ENCODE measurements at regions not wholly inside any gene's neighbourhood (a gene's known extent, or its start where the extent isn't known, plus 50 kb on each side); places are given as distances from the start of the nearest gene placed in this dataset.

DNA sequence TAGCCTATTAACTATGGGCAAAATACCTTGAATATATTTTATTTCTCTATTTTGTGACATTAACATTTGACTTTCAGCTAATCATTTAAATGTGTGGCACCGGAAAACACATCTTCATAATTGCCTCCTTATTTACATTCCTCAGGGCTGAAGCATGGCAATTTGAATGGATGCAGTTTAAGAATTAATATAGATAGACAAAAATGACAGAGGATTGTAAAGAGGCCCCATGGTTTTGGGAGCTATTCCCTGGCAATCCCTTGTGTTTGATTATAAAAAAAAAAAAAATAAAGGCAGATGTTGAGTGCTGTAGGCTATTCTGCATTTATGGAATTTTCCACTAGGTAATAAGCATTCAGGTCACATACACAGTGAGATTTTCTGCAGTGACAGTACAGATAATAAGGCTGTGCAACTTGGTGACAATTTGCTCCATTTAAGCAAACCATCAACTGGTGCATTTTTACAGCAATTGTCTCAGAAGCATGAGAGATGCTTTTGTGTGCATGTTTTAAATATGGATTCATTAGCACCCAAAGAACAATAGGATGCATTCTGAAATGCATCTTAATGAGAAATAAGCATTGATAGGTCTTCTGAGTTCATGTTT is 123.2 kb upstream of the SLC38A4 start:
- Histone ChIP-seq H3K9me3 (no peaks in the 10 kb centered on the region), H3K27me3 (ENCODE audit: insufficient read depth in 3 of 3, low read length in 2 of 3) (no peaks in the 10 kb centered on the region), H3K36me3 (ENCODE audit: insufficient read depth in 1 of 2, low read depth in 1 of 2) (no peaks in the 10 kb centered on the region), H3K4me3 (no peak overlapping the region), H3K4me1 (peaks cover 10% of the 10 kb centered on the region), H3K27ac (no peak overlapping the region)
- DNase-seq = no peak
- intact Hi-C loops (cut with DNase I) = loop anchor here in 1 of 2 donors (5.0 kb wide), 1 partner anchor 33 kb away; no protein-coding TSS in a partner anchor
- ATAC-seq = no peak
- 87 to 94% (median 91%) methylated on average over 1 of the region's 1 CpG for WGBS, 3 donors
- TF ChIP-seq, protein P1, sequence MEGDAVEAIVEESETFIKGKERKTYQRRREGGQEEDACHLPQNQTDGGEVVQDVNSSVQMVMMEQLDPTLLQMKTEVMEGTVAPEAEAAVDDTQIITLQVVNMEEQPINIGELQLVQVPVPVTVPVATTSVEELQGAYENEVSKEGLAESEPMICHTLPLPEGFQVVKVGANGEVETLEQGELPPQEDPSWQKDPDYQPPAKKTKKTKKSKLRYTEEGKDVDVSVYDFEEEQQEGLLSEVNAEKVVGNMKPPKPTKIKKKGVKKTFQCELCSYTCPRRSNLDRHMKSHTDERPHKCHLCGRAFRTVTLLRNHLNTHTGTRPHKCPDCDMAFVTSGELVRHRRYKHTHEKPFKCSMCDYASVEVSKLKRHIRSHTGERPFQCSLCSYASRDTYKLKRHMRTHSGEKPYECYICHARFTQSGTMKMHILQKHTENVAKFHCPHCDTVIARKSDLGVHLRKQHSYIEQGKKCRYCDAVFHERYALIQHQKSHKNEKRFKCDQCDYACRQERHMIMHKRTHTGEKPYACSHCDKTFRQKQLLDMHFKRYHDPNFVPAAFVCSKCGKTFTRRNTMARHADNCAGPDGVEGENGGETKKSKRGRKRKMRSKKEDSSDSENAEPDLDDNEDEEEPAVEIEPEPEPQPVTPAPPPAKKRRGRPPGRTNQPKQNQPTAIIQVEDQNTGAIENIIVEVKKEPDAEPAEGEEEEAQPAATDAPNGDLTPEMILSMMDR (IDR thresholded peaks at IDR 0.05) = no peak

DNA sequence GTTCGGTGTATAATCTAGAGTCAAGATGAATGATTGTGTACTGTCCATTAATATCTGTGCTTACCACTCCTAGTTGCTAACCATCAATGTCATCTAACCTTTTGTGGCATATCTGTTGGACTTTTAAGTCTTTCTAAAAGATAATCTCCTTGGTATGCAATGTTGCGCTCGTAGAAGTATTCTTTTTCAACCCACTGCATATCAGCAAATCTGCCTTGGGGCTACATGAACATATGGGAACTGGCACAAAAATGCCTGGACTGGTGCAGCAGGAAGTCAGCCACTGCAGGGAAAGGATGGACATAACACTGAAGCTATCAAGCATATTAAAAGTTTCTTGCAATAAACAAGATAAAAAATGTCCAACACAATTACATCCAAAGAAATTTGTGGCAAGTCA is 124.3 kb upstream of the SLC38A4 start:
- intact Hi-C loops (cut with DNase I) = no loop called here
- DNase-seq (no peak), ATAC-seq (no peak)
- Histone ChIP-seq H3K36me3 (ENCODE audit: insufficient read depth in 1 of 2, low read depth in 1 of 2) (no peaks in the 10 kb centered on the region), H3K4me3 (no peak overlapping the region), H3K9me3 (no peaks in the 10 kb centered on the region), H3K27me3 (ENCODE audit: insufficient read depth in 3 of 3, low read length in 2 of 3) (no peaks in the 10 kb centered on the region), H3K4me1 (peaks cover 10% of the 10 kb centered on the region), H3K27ac (no peak overlapping the region)
- TF ChIP-seq, protein P1 (IDR thresholded peaks at IDR 0.05) = no peak
- 76 to 86% (median 77%) methylated on average over 3 of the region's 3 CpGs for WGBS, 3 donors

DNA sequence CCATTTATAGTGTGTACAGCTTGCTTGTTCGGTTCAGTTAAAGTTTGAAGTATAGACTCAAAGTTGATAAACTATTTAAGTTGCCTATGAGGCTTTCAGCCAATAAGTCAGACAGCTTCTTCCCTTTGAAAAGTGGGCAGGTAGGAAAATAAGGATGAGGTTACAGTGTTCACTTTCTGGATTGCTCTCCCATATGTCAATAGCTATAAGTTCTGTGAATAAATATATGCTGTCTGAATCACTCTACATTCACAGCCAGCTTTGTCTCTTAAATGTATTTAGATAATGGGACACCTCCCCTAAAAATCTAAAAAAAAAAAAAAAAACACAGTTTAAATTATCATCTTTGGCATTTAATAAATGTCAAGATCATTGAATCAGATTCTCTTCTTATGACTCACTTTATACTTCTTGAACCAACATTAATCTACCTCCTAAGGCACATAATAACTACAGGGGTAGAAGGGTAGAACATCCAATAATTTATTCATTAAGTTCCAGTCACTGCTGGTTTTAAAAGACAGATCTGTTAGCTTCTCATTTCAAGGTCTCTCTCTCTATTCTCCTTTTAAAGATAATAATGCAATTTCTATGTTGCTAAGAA is 126.4 kb upstream of the PCED1B start:
- TF ChIP-seq, protein P1 (IDR thresholded peaks at IDR 0.05) = no peak
- ATAC-seq (no peak), DNase-seq (no peak)
- Histone ChIP-seq H3K27ac (no peak overlapping the region), H3K4me3 (no peak overlapping the region), H3K9me3 (no peaks in the 10 kb centered on the region), H3K36me3 (ENCODE audit: insufficient read depth in 1 of 2, low read depth in 1 of 2) (no peaks in the 10 kb centered on the region), H3K27me3 (ENCODE audit: insufficient read depth in 3 of 3, low read length in 2 of 3) (no peaks in the 10 kb centered on the region), H3K4me1 (peaks cover 16% of the 10 kb centered on the region)
- 70 to 89% (median 79%) methylated on average over 1 of the region's 1 CpG for WGBS, 3 donors
- intact Hi-C loops (cut with DNase I) = no loop called here

DNA sequence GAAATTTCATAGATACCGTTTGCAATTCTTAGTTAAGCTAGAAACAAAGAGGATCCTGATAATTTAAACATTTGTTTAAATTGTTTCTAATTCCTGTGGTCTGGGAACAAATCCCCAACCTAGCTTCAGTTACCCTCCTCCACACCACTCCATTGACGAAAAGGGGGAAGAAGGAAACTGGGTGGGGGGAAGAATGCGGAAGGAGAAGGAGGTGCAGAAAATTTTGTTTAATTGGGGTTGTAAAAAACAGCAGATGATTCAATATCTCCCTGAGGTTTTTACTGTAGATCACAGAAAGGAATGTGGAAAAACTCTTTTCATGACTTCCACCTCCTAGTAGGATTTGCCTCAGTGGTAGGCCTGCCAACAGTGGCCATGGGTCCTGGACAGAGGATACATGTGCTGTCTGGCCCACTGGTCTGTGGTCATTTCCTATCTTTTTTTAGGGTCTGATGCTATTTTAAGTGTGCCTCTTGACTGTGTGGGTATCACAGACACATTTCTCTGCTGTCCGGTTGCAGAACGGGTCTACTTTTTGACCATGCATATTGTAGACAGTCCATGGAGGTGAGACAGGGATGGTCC is 122.9 kb upstream of the PCED1B start:
- 65 to 73% (median 68%) methylated on average over 5 of the region's 5 CpGs for WGBS, 3 donors

More for the DNA sequence above, 122.9 kb upstream of the PCED1B start:
- intact Hi-C loops (cut with DNase I) = no loop called here
- no peak for ATAC-seq
- no peaks in the 10 kb centered on the region for H3K9me3 ChIP-seq
- no peak overlapping the region for H3K27ac ChIP-seq
- H3K27me3 ChIP-seq (ENCODE audit: insufficient read depth in 3 of 3, low read length in 2 of 3) = no peaks in the 10 kb centered on the region
- no peaks in the 10 kb centered on the region for H3K36me3 ChIP-seq (ENCODE audit: insufficient read depth in 1 of 2, low read depth in 1 of 2)
- H3K4me1 ChIP-seq = peaks cover 35% of the 10 kb centered on the region
- TF ChIP-seq, protein P1 (IDR thresholded peaks at IDR 0.05) = no peak
- no peak overlapping the region for H3K4me3 ChIP-seq
- no peak for DNase-seq

All from psoas muscle (tissue), 7 donors.